Natural killer cell (primary cell): ENCODE measurements at regions not wholly inside any gene's neighbourhood (a gene's known extent, or its start where the extent isn't known, plus 50 kb on each side); places are given as distances from the start of the nearest gene placed in this dataset.

Source experiments
- ATAC-seq, 3 donors: fragments of 150-1000 bp in 2 of 3; fragments of 200-7000 bp in 1 of 3; cut with Tn5 transposase; 1 replicate in 1 of 3; 2 replicates in 2 of 3; pipeline ENCODE4 v1.10.0; 2021; ENCODE audit warnings: mild to moderate bottlenecking in 2 of 3, moderate library complexity in 2 of 3
- DNase-seq, 2 donors: peaks; one replicate each; pipeline versions ENCODE4 v3.0.0 to v3.0.0-alpha.2; 2013 to 2021; ENCODE audit warnings: mixed read lengths in 1 of 2
- H3K27ac ChIP-seq: one replicate; pipeline ENCODE4 v1.5.1; 2013; ENCODE audit warnings: mild to moderate bottlenecking, low read length
- H3K27me3 ChIP-seq: one replicate; pipeline ENCODE4 v1.6.1; 2013; ENCODE audit warnings: low read length; ENCODE audit not compliant: control insufficient read depth, insufficient read depth
- H3K36me3 ChIP-seq: one replicate; pipeline ENCODE4 v1.6.1; 2013; ENCODE audit warnings: low read length; ENCODE audit not compliant: control insufficient read depth, insufficient read depth
- H3K4me1 ChIP-seq: one replicate; pipeline ENCODE4 v1.6.1; 2013; ENCODE audit warnings: low read length; ENCODE audit not compliant: control insufficient read depth, insufficient read depth
- H3K4me3 ChIP-seq: one replicate; pipeline ENCODE4 v1.5.1; 2013; ENCODE audit warnings: low read length
- H3K9me3 ChIP-seq: one replicate; pipeline ENCODE4 v1.6.1; 2013; ENCODE audit warnings: low read length; ENCODE audit not compliant: control insufficient read depth, insufficient read depth
- H3K27ac Mint-ChIP-seq, 2 donors: one replicate each; pipeline ENCODE4 v1.8.0; 2022; ENCODE audit warnings: mild to moderate bottlenecking in 2 of 2, mixed read lengths in 2 of 2, moderate library complexity in 1 of 2
- H3K27me3 Mint-ChIP-seq, 2 donors: one replicate each; pipeline ENCODE4 v1.8.0; 2022; ENCODE audit warnings: low read depth in 2 of 2, mixed read lengths in 2 of 2
- H3K36me3 Mint-ChIP-seq: one replicate; pipeline ENCODE4 v1.8.0; 2022; ENCODE audit warnings: mixed read lengths
- H3K4me1 Mint-ChIP-seq, 2 donors: one replicate each; pipeline ENCODE4 v1.8.0; 2022; ENCODE audit warnings: mixed read lengths in 2 of 2
- H3K4me3 Mint-ChIP-seq: one replicate; pipeline ENCODE4 v1.8.0; 2022; ENCODE audit warnings: mild to moderate bottlenecking, moderate library complexity, mixed read lengths
- H3K9me3 Mint-ChIP-seq, 2 donors: one replicate each; pipeline ENCODE4 v1.8.0; 2022; ENCODE audit warnings: mixed read lengths in 2 of 2
- WGBS: methylation state at CpG from one replicate; pipeline ENCODE4 v1.1.7; 2013; ENCODE audit warnings: missing lambda C conversion rate; ENCODE audit not compliant: insufficient coverage; 5-methylcytosine and 5-hydroxymethylcytosine counted together
- intact Hi-C: fragments of 100-400 bp; cut with micrococcal nuclease; formaldehyde crosslinking; loops from one replicate; pipeline ENCODE4 v1.14.2; 2022
- TF ChIP-seq, protein P1 (sequence below): fragments of 200-600 bp; IDR thresholded peaks from one replicate; pipeline ENCODE4 v1.8.0; 2022; ENCODE audit warnings: antibody characterized with exemption

DNA sequence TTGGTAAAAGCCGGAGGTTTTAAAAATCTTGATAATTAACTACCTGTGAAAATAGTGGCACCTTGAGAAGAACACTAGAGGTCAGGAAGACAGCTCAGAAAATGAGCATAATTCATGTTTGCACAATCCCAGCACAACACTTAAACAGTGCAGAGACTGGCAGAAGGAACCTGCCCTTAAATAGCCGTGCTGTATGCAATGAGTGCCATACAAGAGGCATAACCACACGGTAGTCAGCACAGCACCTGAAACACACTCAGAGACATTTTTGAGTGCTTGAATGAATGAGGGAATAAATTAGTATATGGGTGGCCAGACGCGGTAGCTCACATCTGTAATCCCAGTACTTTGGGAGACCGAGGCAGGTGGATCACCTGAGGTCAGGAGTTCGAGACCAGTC lies 164.9 kb downstream of the PAX3 start:
- Mint-ChIP-seq H3K27me3 (no peaks in the 10 kb centered on the region), H3K27ac (no peak overlapping the region), H3K9me3 (peaks cover 6 to 13% of the 10 kb centered on the region in 2 donors), H3K4me3 (no peak overlapping the region), H3K36me3 (no peaks in the 10 kb centered on the region), H3K4me1 (no peaks in the 10 kb centered on the region)
- intact Hi-C loops, result no loop called here
- no peaks in the 10 kb centered on the region for H3K27me3 ChIP-seq
- H3K4me3 ChIP-seq, result no peak overlapping the region
- ATAC-seq (no peak), DNase-seq (no peak)
- no peaks in the 10 kb centered on the region for H3K4me1 ChIP-seq
- TF ChIP-seq, protein P1, sequence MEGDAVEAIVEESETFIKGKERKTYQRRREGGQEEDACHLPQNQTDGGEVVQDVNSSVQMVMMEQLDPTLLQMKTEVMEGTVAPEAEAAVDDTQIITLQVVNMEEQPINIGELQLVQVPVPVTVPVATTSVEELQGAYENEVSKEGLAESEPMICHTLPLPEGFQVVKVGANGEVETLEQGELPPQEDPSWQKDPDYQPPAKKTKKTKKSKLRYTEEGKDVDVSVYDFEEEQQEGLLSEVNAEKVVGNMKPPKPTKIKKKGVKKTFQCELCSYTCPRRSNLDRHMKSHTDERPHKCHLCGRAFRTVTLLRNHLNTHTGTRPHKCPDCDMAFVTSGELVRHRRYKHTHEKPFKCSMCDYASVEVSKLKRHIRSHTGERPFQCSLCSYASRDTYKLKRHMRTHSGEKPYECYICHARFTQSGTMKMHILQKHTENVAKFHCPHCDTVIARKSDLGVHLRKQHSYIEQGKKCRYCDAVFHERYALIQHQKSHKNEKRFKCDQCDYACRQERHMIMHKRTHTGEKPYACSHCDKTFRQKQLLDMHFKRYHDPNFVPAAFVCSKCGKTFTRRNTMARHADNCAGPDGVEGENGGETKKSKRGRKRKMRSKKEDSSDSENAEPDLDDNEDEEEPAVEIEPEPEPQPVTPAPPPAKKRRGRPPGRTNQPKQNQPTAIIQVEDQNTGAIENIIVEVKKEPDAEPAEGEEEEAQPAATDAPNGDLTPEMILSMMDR, result no peak
- no peaks in the 10 kb centered on the region for H3K36me3 ChIP-seq
- no peaks in the 10 kb centered on the region for H3K9me3 ChIP-seq
- WGBS, result 92% methylated on average over 5 of the region's 7 CpGs
- no peak overlapping the region for H3K27ac ChIP-seq

DNA sequence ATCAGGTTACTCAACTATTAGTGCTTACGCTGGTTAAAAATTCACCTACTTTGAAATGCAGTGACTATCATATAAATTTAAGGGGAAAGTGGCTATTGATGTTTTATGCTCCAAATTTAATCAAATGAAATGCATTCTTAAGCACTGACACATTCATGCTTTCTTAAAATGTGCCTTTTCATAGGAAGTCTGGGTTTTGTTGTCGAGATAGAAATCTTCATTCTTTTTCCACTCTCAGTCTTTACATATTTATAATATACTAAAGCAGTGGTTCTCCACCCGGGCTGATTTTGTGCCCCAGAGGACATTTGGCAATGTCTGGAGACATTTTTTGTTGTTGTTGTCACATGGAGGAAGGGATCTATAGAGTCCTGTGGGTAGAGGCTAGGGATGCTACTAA lies 167.9 kb downstream of the PAX3 start:
- intact Hi-C loops, result no loop called here
- no peaks in the 10 kb centered on the region for H3K9me3 ChIP-seq
- no peaks in the 10 kb centered on the region for H3K27me3 Mint-ChIP-seq

DNA sequence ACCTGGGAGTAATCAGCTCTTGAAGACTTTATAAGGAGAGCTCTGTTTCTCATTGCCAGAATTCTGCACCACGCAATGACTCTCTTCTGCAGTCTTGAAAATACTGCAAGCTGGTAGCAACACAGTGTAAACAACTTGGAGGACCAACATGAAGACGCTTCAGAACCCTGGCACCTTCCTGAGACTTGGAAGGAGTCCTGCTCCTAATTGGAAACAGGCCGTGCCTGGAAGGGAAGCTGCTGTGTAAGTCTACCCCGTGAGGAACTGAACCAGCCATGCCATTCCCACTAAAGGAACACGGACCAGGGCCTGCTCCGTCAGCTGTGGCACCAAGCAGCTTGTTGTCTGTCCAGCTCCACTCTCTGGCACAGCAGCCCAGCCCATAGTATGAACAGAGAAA lies 171.1 kb downstream of the PAX3 start:
- no peaks in the 10 kb centered on the region for H3K36me3 ChIP-seq
- no peak overlapping the region for H3K27ac ChIP-seq
- H3K4me1 ChIP-seq, result no peaks in the 10 kb centered on the region
- no peaks in the 10 kb centered on the region for H3K9me3 ChIP-seq
- TF ChIP-seq, protein P1, result no peak
- Mint-ChIP-seq H3K4me1 (no peaks in the 10 kb centered on the region), H3K9me3 (peaks cover 0 to 5% of the 10 kb centered on the region in 2 donors), H3K27ac (no peak overlapping the region), H3K36me3 (no peaks in the 10 kb centered on the region), H3K27me3 (no peaks in the 10 kb centered on the region), H3K4me3 (no peak overlapping the region)
- H3K27me3 ChIP-seq, result no peaks in the 10 kb centered on the region
- WGBS, result 74% methylated on average over 6 of the region's 6 CpGs
- H3K4me3 ChIP-seq, result no peak overlapping the region
- ATAC-seq (no peak), DNase-seq (no peak)
- intact Hi-C loops, result no loop called here

More for the DNA sequence above, 167.9 kb downstream of the PAX3 start:
- DNase-seq, result no peak
- no CpG with 5 or more reads among the region's 3 CpGs for WGBS
- H3K36me3 Mint-ChIP-seq, result no peaks in the 10 kb centered on the region
- H3K4me1 Mint-ChIP-seq, result no peaks in the 10 kb centered on the region
- Histone ChIP-seq H3K4me3 (no peak overlapping the region), H3K36me3 (no peaks in the 10 kb centered on the region), H3K27me3 (no peaks in the 10 kb centered on the region), H3K27ac (no peak overlapping the region), H3K4me1 (no peaks in the 10 kb centered on the region)
- TF ChIP-seq, protein P1, result no peak
- H3K27ac Mint-ChIP-seq, result no peak overlapping the region
- peaks cover 0 to 12% of the 10 kb centered on the region in 2 donors for H3K9me3 Mint-ChIP-seq
- ATAC-seq, result no peak
- no peak overlapping the region for H3K4me3 Mint-ChIP-seq

DNA sequence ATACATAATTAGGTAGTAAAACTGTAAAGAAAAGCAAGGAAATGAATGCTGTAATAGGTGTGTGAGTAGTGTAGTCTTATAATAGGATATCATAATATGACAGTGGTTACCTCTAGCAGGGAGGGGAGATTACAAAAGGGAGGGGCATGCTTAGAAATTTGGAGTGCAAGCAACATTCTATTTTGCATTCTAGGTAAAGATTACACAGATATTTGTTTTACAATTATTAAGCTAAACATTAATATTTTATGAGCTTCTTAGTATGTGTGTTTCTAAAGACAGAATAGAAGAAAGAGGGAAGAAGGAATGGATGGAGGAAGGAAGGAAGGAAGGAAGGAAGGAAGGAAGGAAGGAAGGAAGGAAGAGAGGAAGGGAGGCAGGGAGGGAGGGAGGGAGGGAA lies 177.9 kb downstream of the PAX3 start:
- no peaks in the 10 kb centered on the region for H3K9me3 ChIP-seq
- Mint-ChIP-seq H3K27ac (no peak overlapping the region), H3K27me3 (no peaks in the 10 kb centered on the region), H3K9me3 (peaks cover 9% of the 10 kb centered on the region in 2 donors), H3K4me1 (no peaks in the 10 kb centered on the region), H3K36me3 (no peaks in the 10 kb centered on the region), H3K4me3 (no peak overlapping the region)
- H3K4me3 ChIP-seq, result no peak overlapping the region
- no peaks in the 10 kb centered on the region for H3K27me3 ChIP-seq
- H3K27ac ChIP-seq, result no peak overlapping the region
- TF ChIP-seq, protein P1, result no peak
- H3K36me3 ChIP-seq, result no peaks in the 10 kb centered on the region
- DNase-seq, result no peak
- intact Hi-C loops, result no loop called here
- ATAC-seq, result no peak
- no peaks in the 10 kb centered on the region for H3K4me1 ChIP-seq
